OCI-LY3 (cell line): ENCODE measurements at regions not wholly inside any gene's neighbourhood (a gene's known extent, or its start where the extent isn't known, plus 50 kb on each side); places are given as distances from the start of the nearest gene placed in this dataset.

ENCODE experiments used
- CTCF ChIP-seq: fragments of 200-600, 300-600 bp; sonication (generic); IDR thresholded peaks from 2 replicates; pipeline ENCODE4 v1.5.1; 2014; ENCODE audit warnings: antibody characterized with exemption, low read length, low read depth
- EZH2phosphoT487 ChIP-seq: fragments of 200-600 bp; shearing (Covaris generic); IDR thresholded peaks from 2 replicates; pipeline ENCODE4 v1.6.1; 2018; ENCODE audit warnings: antibody characterized with exemption, mixed run types, low read depth

- TF ChIP-seq CTCF (no peak), EZH2phosphoT487 (no peak)
Measured at GRCh38 chr4:144494280-144494679, 151.7 kb upstream of the HHIP start.
